ENCODE measurements at regions not wholly inside any gene's neighbourhood (a gene's known extent, or its start where the extent isn't known, plus 50 kb on each side); places are given as distances from the start of the nearest gene placed in this dataset.

DNA sequence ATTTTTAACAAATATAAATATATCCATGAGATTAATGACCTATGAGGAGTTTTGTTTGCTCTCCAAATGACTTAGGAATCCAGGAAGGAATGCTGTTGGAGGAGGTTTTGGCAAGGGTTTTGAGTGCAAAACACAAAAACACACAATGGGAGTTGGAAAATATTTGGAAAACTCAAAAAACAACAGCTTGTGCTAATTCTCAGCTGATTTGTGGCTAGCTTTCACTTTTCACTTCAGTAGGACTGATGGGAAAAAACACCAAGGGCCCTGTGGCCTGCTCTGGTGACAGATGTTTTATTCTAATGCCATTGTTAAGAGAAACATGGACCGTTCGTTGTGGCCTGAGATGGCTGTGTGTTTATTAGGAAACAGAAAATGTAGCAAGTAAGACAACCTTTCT, 113.9 kb downstream of the ALDH8A1 start:
- TF ChIP-seq, protein P1, sequence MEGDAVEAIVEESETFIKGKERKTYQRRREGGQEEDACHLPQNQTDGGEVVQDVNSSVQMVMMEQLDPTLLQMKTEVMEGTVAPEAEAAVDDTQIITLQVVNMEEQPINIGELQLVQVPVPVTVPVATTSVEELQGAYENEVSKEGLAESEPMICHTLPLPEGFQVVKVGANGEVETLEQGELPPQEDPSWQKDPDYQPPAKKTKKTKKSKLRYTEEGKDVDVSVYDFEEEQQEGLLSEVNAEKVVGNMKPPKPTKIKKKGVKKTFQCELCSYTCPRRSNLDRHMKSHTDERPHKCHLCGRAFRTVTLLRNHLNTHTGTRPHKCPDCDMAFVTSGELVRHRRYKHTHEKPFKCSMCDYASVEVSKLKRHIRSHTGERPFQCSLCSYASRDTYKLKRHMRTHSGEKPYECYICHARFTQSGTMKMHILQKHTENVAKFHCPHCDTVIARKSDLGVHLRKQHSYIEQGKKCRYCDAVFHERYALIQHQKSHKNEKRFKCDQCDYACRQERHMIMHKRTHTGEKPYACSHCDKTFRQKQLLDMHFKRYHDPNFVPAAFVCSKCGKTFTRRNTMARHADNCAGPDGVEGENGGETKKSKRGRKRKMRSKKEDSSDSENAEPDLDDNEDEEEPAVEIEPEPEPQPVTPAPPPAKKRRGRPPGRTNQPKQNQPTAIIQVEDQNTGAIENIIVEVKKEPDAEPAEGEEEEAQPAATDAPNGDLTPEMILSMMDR (IDR thresholded peaks at IDR 0.05; ENCODE audit: low read depth, low read length): no peak
- no peak for DNase-seq (ENCODE audit: extremely low read depth, low read depth)

DNA sequence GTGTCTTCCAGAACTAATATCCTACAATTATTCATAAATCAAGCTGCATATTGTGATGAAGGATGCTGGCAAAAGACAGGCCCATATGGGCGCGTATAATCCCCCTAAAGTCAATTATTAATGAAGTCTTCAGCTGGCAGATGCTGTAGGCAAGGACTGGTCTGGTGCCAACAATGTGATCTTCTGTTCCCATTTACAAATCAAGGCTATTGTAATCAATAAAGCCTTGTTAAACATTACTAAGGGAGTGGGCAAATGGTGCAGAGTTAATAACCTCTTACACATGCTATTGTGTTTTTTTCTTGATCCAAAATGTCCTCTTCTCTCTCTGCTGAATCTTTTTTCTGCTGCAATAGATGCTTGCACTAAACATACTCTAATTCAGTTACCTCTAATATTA, 119.0 kb downstream of the ALDH8A1 start:
- no peak for DNase-seq (ENCODE audit: extremely low read depth, low read depth)
- TF ChIP-seq, protein P1 (IDR thresholded peaks at IDR 0.05; ENCODE audit: low read depth, low read length): no peak

DNA sequence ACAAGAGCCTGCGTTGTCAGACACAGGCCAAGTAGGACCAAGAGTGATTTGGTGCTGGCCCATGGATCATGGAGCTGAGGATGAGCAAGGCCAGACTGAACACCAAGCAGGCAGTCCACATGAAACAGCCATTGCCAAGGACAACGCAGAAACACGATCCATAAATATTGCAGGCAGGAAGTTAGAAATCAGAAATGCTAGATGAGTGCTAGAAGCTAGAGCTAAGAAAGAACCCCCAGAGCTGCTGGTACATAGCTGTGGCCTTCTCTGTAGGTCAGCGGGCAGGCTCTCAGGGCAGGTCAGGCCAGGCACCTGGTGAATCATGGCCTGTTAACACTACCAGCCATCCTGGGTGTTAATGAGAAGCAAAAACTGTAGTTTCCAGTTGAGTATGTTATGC, 119.7 kb downstream of the ALDH8A1 start:
- TF ChIP-seq, protein P1 (IDR thresholded peaks at IDR 0.05; ENCODE audit: low read depth, low read length): no peak
- DNase-seq (ENCODE audit: extremely low read depth, low read depth): no peak

DNA sequence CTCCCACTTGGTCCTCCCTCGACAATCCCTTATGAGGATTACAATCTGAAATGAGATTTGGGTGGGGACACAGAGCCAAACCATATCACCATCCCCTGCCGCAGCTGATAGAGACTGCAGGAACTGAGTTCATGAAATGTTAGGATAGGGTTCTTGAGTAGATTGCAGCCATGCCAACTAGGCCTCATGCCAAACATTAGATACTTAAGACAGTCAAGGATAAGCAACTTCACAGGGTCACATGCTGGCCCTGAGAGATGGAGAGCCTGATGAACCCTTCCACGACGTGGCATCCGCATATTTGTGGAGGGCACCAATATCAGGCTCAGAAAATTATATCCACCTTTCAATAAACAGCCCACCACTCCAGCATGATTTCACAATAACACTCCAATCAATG, 121.3 kb downstream of the ALDH8A1 start:
- no peak for DNase-seq (ENCODE audit: extremely low read depth, low read depth)
- TF ChIP-seq, protein P1 (IDR thresholded peaks at IDR 0.05; ENCODE audit: low read depth, low read length): no peak

DNA sequence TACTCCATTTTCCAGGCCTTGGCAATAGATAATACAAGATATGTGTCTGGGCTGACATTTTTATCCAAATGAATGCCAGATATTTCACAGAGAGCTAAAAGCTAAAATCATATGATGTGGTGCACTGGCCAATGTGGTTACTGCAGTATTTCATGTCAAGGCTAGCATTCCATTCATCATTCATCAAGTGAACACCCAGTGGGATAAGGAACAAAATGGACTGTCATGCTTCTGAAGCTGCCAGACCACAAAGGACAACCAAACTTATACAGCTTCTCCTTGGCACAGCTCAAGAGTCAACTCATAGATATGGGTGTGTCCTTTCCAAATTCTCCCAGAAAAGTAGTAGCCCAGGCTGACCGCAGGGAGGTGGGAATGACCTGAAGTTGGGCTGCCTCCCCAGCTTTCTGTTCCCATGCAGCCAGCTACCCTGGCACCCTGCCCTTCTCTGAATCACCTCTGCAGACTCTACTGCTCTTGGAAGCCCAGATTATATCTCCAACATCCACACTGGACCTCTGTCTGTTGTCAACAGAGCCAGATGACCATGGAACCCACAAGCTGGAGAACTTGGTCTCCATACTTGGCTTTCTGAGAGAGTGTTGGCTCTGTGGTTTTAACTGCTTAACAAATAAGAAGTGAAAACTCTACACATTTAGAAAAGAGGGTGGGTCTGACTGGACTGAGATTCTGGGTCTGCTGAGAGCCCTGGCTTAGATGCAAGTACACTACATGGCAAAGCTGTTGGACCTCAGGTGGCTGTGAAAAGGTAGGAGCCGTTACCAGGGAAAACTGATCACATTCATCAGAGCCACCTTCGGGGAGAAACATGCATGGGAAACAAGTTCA, 122.8 kb downstream of the ALDH8A1 start:
- TF ChIP-seq, protein P1 (IDR thresholded peaks at IDR 0.05; ENCODE audit: low read depth, low read length): peak; percentile 36
- peak; percentile 99 for DNase-seq (ENCODE audit: extremely low read depth, low read depth)

DNA sequence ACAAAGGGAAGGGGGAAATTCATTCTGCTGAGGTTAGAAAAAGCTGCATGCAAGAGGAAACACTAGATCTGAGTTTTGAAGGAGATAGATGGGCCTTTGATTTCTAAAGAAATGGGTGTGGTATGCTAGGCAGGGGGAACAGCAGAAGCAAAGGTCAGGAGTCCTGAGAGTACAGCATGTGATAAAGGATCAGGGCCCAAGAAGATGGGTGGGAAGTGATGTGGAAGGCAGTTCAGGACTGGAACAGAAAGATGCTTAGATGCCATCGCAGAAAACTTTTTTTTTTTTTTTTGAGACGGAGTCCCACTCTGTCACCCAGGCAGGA, 126.2 kb downstream of the ALDH8A1 start:
- no peak for DNase-seq (ENCODE audit: extremely low read depth, low read depth)
- TF ChIP-seq, protein P1 (IDR thresholded peaks at IDR 0.05; ENCODE audit: low read depth, low read length): no peak

DNA sequence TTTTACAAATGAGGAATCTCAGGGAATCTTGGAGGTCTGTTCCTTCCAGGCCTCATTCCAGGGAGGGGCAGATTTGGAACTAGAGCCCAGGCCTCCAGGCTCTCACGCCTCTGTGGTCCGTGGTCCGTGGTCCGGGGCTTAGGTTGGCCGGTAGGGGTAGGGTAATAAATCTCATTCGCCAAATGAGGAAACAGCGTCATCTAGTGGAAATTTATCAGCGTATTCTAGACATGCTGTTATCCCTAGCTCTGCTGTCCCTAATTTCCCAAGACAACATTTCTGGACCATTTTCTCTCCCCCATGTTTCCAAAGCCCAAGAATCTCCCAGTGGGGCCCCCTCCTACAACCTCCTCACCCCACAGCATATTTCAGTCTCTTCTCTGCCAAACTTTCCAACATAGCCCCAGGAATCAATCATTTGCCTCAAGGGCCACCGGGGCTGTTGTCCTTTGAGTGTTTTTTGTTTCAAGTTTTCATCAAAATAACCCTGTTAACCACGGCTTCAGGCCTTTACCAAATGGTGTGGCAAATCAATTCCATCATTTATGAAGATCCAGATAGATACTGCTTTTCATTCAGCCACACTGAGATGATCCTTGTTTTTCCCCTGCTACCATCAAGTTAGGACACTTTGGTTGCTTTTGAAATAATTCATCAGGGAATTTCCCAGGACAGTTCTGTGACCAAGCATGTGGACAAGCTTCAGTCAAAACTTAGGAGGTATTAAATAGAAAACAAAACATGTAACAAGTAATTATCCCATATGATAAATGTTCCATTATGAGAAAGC, 126.8 kb downstream of the ALDH8A1 start:
- DNase-seq (ENCODE audit: extremely low read depth, low read depth): peak; percentile 66
- TF ChIP-seq, protein P1 (IDR thresholded peaks at IDR 0.05; ENCODE audit: low read depth, low read length): peak; percentile 84

Data from AG09319 (cell line).